ENCODE measurements at regions not wholly inside any gene's neighbourhood (a gene's known extent, or its start where the extent isn't known, plus 50 kb on each side); places are given as distances from the start of the nearest gene placed in this dataset.

DNA sequence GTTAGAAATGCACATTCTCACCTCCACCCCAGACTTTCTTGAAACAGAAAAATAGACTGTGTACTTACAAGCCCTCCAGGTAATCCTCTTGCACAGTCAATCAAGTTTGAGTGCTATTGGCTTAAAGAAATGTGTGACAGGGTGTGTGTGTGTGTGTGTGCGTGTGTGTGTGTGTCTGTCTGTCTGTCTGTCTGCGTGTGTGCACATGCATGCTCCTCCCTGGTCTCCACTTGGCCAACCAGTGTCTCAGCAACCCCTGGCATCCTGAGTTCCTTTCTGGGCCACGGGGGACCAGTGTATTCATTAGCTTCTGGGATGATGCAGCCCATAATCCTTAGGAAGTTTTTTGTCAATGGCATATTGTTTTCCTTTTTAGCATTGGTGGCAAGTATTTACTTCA is 128.8 kb upstream of the IL12A start:
- BruUV-seq (replicated peaks) = no TSS peak
- intact Hi-C loops (cut with micrococcal nuclease; ENCODE audit: unreplicated experiment) = no loop called here
- no peaks in the 10 kb centered on the region for H3K79me2 ChIP-seq (ENCODE audit: insufficient read depth, low read depth, low read length)

GRCh38 chr3:159860269-159861116 is 128.1 kb upstream of the IL12A start:
- CTCF ChIA-PET (ENCODE audit: unreplicated experiment) = interaction anchor here (0.9 kb wide), 1 partner anchor 18 kb away, joined by 3 read pairs; no protein-coding TSS in a partner anchor
- Histone ChIP-seq H3K4me1 (ENCODE audit: insufficient read depth, low read length, poor library complexity, severe bottlenecking) (no peaks in the 10 kb centered on the region), H3K27ac (ENCODE audit: low read depth, low read length, poor library complexity, severe bottlenecking) (no peak overlapping the region), H3K4me2 (ENCODE audit: low read length) (no peak overlapping the region), H4K20me1 (ENCODE audit: insufficient read depth, low read length) (no peaks in the 10 kb centered on the region), H3K9me3 (ENCODE audit: low read length) (no peaks in the 10 kb centered on the region), H3K79me2 (ENCODE audit: insufficient read depth, low read depth, low read length) (no peaks in the 10 kb centered on the region), H3K4me3 (ENCODE audit: low read depth, low read length, poor library complexity, severe bottlenecking) (no peak overlapping the region), H3K36me3 (ENCODE audit: insufficient read depth, low read length) (no peaks in the 10 kb centered on the region), H2AFZ (ENCODE audit: low read length) (no peak overlapping the region), H3K9me2 (ENCODE audit: insufficient read depth, low read length) (no peaks in the 10 kb centered on the region)
- POLR2A ChIA-PET = interaction anchor here (1.0 kb wide), 1 partner anchor 898 kb away, joined by 3 read pairs; no protein-coding TSS in a partner anchor
- BruUV-seq (replicated peaks) = no TSS peak
- TF ChIP-seq EZH2phosphoT487 (IDR thresholded peaks at IDR 0.05; ENCODE audit: borderline replicate concordance, low read depth, low read length) (no peak), CTCF (conservative IDR thresholded peaks at IDR 0.05; ENCODE audit: low read length) (no peak)
- DNase-seq (ENCODE audit: low spot score) = peak; percentile 4
- intact Hi-C loops (cut with micrococcal nuclease; ENCODE audit: unreplicated experiment) = no loop called here

More for the DNA sequence above, 128.8 kb upstream of the IL12A start:
- H3K27ac ChIP-seq (ENCODE audit: low read depth, low read length, poor library complexity, severe bottlenecking) = no peak overlapping the region
- H2AFZ ChIP-seq (ENCODE audit: low read length) = no peak overlapping the region
- ChIA-PET CTCF (ENCODE audit: unreplicated experiment) (interaction anchor here (0.9 kb wide), 1 partner anchor 18 kb away, joined by 3 read pairs; no protein-coding TSS in a partner anchor), POLR2A (interaction anchor here (1.0 kb wide), 1 partner anchor 898 kb away, joined by 3 read pairs; no protein-coding TSS in a partner anchor)
- H3K36me3 ChIP-seq (ENCODE audit: insufficient read depth, low read length) = no peaks in the 10 kb centered on the region
- no peaks in the 10 kb centered on the region for H3K9me3 ChIP-seq (ENCODE audit: low read length)
- no peak for DNase-seq (ENCODE audit: low spot score)
- TF ChIP-seq EZH2phosphoT487 (IDR thresholded peaks at IDR 0.05; ENCODE audit: borderline replicate concordance, low read depth, low read length) (no peak), CTCF (conservative IDR thresholded peaks at IDR 0.05; ENCODE audit: low read length) (no peak)
- no peaks in the 10 kb centered on the region for H3K4me1 ChIP-seq (ENCODE audit: insufficient read depth, low read length, poor library complexity, severe bottlenecking)
- no peak overlapping the region for H3K4me2 ChIP-seq (ENCODE audit: low read length)
- no peak overlapping the region for H3K4me3 ChIP-seq (ENCODE audit: low read depth, low read length, poor library complexity, severe bottlenecking)
- H4K20me1 ChIP-seq (ENCODE audit: insufficient read depth, low read length) = no peaks in the 10 kb centered on the region
- no peaks in the 10 kb centered on the region for H3K9me2 ChIP-seq (ENCODE audit: insufficient read depth, low read length)

All from OCI-LY7 (cell line).